Keratinocyte (primary cell): ENCODE measurements at regions not wholly inside any gene's neighbourhood (a gene's known extent, or its start where the extent isn't known, plus 50 kb on each side); places are given as distances from the start of the nearest gene placed in this dataset.

Source experiments
- DNase-seq: peaks from one replicate; pipeline ENCODE4 v3.0.0-alpha.2; 2011; ENCODE audit warnings: low read depth, missing footprints, low spot score
- FAIRE-seq: peaks from 2 replicates; lab custom pipeline; 2011; peaks lifted over from hg19 to GRCh38; lab: Jason Lieb, UNC
- H2AFZ ChIP-seq: 2 replicates; pipeline ENCODE4 v1.6.0; 2012; ENCODE audit warnings: low read length, control low read depth, inconsistent platforms; ENCODE audit not compliant: control insufficient read depth
- H3K27ac ChIP-seq: 2 replicates; pipeline ENCODE4 v1.5.1; 2011; ENCODE audit warnings: low read length; ENCODE audit not compliant: control insufficient read depth, insufficient read depth
- H3K27me3 ChIP-seq: 3 replicates; pipeline ENCODE4 v1.6.0; 2011; ENCODE audit warnings: low read length; ENCODE audit not compliant: control insufficient read depth, insufficient read depth; ENCODE audit errors: extremely low read depth
- H3K36me3 ChIP-seq, 2 experiments: 2 replicates in 1 of 2; 3 replicates in 1 of 2; pipeline ENCODE4 v1.5.1; 2011; ENCODE audit warnings: low read length in 2 of 2, mild to moderate bottlenecking in 1 of 2; ENCODE audit not compliant: control insufficient read depth in 2 of 2, insufficient read depth in 2 of 2; ENCODE audit errors: extremely low read depth in 1 of 2
- H3K4me1 ChIP-seq: 3 replicates; pipeline ENCODE4 v1.5.1; 2011; ENCODE audit warnings: low read length; ENCODE audit not compliant: control insufficient read depth, insufficient read depth; ENCODE audit errors: extremely low read depth
- H3K4me2 ChIP-seq: 3 replicates; pipeline ENCODE4 v1.6.0; 2011; ENCODE audit warnings: low read depth, low read length; ENCODE audit not compliant: control insufficient read depth, insufficient read depth; ENCODE audit errors: extremely low read depth
- H3K4me3 ChIP-seq, 3 experiments: fragments of 200-600 bp in 1 of 3; sonication (generic) in 1 of 3; 2 replicates in 2 of 3; 3 replicates in 1 of 3; pipeline ENCODE4 v1.5.1; 2011 to 2016; ENCODE audit warnings: low read length in 3 of 3, mild to moderate bottlenecking in 3 of 3, control low read depth in 2 of 3, inconsistent platforms in 1 of 3, low read depth in 1 of 3, mixed read lengths in 1 of 3, mixed run types in 1 of 3, moderate library complexity in 1 of 3; ENCODE audit not compliant: control insufficient read depth in 2 of 3, insufficient read depth in 2 of 3; ENCODE audit errors: extremely low read depth in 1 of 3
- H3K79me2 ChIP-seq: 2 replicates; pipeline ENCODE4 v1.6.0; 2012; ENCODE audit warnings: low read length; ENCODE audit not compliant: control insufficient read depth, insufficient read depth
- H3K9ac ChIP-seq: 3 replicates; pipeline ENCODE4 v1.6.0; 2011; ENCODE audit warnings: low read length; ENCODE audit not compliant: control insufficient read depth, insufficient read depth; ENCODE audit errors: extremely low read depth
- H3K9me1 ChIP-seq: 3 replicates; pipeline ENCODE4 v1.6.0; 2011; ENCODE audit warnings: low read length; ENCODE audit not compliant: control insufficient read depth, insufficient read depth; ENCODE audit errors: extremely low read depth
- H3K9me3 ChIP-seq: 2 replicates; pipeline ENCODE4 v1.5.1; 2012; ENCODE audit warnings: low read depth, low read length; ENCODE audit not compliant: control insufficient read depth
- H4K20me1 ChIP-seq: 3 replicates; pipeline ENCODE4 v1.6.0; 2011; ENCODE audit warnings: low read length; ENCODE audit not compliant: control insufficient read depth, insufficient read depth; ENCODE audit errors: extremely low read depth
- CTCF ChIP-seq, 3 experiments: IDR thresholded peaks in 1 of 3; conservative IDR thresholded peaks in 1 of 3; optimal IDR thresholded peaks in 1 of 3; 2 replicates in 2 of 3; 3 replicates in 1 of 3; pipeline versions ENCODE3 to v1.5.1; 2011; ENCODE audit warnings: low read length in 3 of 3, mild to moderate bottlenecking in 3 of 3, moderate library complexity in 2 of 3, control low read depth in 1 of 3, inconsistent platforms in 1 of 3; ENCODE audit not compliant: insufficient read depth in 2 of 3; ENCODE audit errors: extremely low read depth in 1 of 3
- EZH2 ChIP-seq: IDR thresholded peaks from one replicate; pipeline ENCODE4 v1.6.1; 2012; ENCODE audit warnings: inconsistent platforms, mild to moderate bottlenecking, low read length, moderate library complexity
- dilution Hi-C: fragments of 300-500 bp; cut with MboI; formaldehyde crosslinking; loops from one replicate; pipeline ENCODE4 v1.7.0; 2020; ENCODE audit warnings: low sequenced_read_pairs; ENCODE audit not compliant: extremely low pct_ligation_motif_present

- Histone ChIP-seq H3K36me3 (no peaks in the 10 kb centered on the region), H3K4me2 (no peak overlapping the region), H3K4me3 (no peak overlapping the region), H3K4me1 (peaks cover 4% of the 10 kb centered on the region), H3K9me3 (no peaks in the 10 kb centered on the region), H2AFZ (no peak overlapping the region), H3K79me2 (no peaks in the 10 kb centered on the region), H3K27ac (no peak overlapping the region), H3K9me1 (no peaks in the 10 kb centered on the region), H3K27me3 (no peaks in the 10 kb centered on the region), H3K9ac (no peak overlapping the region), H4K20me1 (no peaks in the 10 kb centered on the region)
- DNase-seq (no peak), FAIRE-seq (no peak)
- dilution Hi-C loops: no loop called here
- no peak for TF ChIP-seq CTCF (optimal IDR thresholded peaks at IDR 0.05 in 1 of 3, IDR thresholded peaks at IDR 0.05 in 1 of 3, conservative IDR thresholded peaks at IDR 0.05 in 1 of 3; ENCODE audit: extremely low read depth in 1 of 3, insufficient read depth in 2 of 3, low read length in 3 of 3)
- TF ChIP-seq EZH2: no peak
These were observed 72.8 kb upstream of the PITRM1 start for GRCh38 chr10:3245395-3245794.

- H3K4me2 ChIP-seq: no peak overlapping the region
- FAIRE-seq: no peak
- no peak overlapping the region for H3K9ac ChIP-seq
- dilution Hi-C loops: no loop called here
- H3K27ac ChIP-seq: no peak overlapping the region
- H3K4me1 ChIP-seq: peaks cover 2% of the 10 kb centered on the region
- H3K9me3 ChIP-seq: no peaks in the 10 kb centered on the region
- no peaks in the 10 kb centered on the region for H3K36me3 ChIP-seq
- no peak overlapping the region for H3K4me3 ChIP-seq
- DNase-seq: no peak
- H4K20me1 ChIP-seq: no peaks in the 10 kb centered on the region
- H3K27me3 ChIP-seq: peaks cover 4% of the 10 kb centered on the region
- no peaks in the 10 kb centered on the region for H3K79me2 ChIP-seq
- TF ChIP-seq CTCF (optimal IDR thresholded peaks at IDR 0.05 in 1 of 3, IDR thresholded peaks at IDR 0.05 in 1 of 3, conservative IDR thresholded peaks at IDR 0.05 in 1 of 3; ENCODE audit: extremely low read depth in 1 of 3, insufficient read depth in 2 of 3, low read length in 3 of 3) (no peak), EZH2 (no peak)
- no peak overlapping the region for H2AFZ ChIP-seq
- no peaks in the 10 kb centered on the region for H3K9me1 ChIP-seq
These were observed 69.5 kb upstream of the PITRM1 start for GRCh38 chr10:3241967-3242650.
